GM19452 (cell line): ENCODE measurements at regions not wholly inside any gene's neighbourhood (a gene's known extent, or its start where the extent isn't known, plus 50 kb on each side); places are given as distances from the start of the nearest gene placed in this dataset.

Source experiments
- ATAC-seq: cut with Tn5 transposase; IDR thresholded peaks from one replicate; pipeline ENCODE4 v1.9.1; 2021; ENCODE audit not compliant: unreplicated experiment

DNA sequence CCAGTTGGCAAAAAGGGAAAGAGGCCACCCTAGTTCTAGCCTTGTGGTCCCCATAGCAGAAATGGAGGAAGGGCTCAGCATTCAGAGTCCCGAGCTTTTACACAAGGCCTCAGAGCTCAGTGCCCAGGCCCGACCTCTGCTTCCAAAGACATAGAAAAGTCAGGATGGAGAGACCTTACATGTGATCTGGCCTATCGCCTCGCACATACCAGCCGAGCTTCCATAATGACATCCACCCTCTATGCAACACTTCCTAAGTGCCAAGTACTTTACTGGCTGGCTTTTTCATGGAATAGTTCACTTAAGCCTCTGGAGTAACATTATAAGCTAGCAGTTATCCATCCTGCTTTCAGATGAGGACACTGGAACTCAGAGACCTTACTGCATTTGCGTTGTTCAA, 275.9 kb downstream of the FAM43A start:
- ATAC-seq, result no peak

DNA sequence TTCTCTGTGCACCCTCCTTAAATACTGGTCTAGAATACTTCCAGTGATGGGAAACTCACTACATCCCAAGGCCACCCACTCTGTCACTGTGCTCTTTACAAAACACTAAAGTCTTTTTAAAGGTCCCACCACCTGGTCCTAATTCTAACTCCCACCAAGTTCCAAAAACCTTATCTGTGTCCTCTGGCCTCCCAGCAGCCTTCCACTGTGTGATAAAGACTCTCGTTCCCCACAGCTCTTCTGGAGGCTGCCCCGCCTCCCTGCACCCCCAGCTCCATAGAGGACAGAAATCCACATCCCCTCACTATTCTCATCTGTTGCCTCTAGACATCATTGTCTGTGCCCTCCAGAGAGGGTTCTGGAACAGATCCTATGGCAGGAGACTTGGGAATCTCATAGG, 276.4 kb downstream of the FAM43A start:
- ATAC-seq, result no peak

DNA sequence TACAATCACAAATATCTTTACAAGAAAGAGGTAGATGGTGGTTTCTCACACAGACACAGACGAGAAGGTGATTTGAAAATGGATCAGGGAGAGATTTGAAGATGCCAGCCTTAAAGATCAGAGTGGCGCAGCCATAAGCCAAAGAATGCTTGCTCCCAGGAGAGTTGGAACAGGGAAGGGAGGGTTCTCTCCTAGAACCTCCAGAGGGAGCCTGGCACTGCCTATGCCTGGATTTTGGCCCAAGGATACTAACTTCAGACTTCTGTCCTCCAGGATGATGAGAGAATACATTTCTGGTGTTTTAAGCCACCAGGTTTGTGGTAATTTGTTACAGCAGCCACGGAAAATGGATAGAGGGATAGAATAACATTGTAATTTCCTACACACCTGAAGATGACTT, 279.1 kb downstream of the FAM43A start:
- ATAC-seq, result no peak

DNA sequence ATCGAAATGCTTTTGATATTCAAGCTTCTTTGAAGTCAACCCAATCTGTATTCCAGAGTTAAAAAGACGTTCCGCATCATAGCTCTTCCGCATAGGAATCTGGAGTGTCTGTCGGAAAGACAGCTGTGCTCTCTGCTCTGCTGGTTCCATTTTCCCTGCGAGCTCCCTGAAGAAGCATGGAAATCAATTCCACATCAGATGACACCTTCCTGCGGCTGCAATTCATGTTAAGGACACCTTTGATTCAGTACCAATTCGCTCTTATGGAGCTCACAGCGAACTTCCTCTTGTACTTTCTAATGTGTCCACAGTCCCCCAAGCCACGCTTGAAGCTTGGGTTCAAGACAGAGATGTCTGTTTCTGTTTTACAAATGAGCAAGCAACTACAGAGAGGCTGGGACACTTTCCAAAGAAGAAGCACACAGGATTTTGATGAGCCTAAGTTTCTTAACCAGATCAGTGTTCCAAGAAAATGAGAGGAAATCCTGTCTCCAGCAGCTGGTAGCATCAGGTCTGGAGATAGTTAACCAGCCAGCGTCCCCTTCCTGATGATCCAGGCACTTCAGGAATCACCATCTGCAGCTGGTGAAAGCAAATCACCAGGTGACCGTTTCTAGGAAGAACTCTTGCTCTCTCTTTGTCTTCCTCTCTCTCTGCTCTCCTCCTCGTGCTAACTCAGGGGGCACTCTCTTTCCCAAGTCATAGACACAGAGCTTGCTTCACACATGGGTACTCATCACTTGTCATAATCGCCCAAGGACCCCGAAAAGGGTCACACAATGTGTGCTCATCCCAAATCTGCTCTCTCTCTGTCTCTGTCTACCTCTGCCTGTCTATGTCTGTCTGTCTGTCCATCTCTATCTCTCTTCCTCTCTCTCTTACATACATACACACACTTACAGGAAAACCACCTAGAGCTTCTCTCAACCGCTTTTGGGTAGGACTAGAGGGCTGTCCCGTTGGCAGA, 281.8 kb downstream of the FAM43A start:
- no peak for ATAC-seq

DNA sequence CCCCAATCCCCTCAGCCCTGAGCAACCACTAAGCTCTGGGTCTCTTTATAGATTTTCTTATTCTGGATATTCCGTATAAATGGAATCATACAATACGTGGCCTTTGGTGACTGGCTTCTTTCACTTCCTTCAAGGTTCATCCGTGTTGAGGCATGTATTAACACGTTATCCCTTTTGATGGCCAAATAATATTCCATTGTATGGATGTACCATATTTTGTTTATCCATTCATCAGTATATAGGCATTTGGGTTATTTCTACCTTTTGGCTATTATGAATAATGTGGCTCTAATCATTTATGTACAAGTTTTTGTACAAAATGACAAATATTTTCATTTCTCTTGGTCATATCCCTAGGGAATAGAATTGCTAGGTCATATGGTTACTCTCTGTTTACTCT, 284.4 kb downstream of the FAM43A start:
- no peak for ATAC-seq

DNA sequence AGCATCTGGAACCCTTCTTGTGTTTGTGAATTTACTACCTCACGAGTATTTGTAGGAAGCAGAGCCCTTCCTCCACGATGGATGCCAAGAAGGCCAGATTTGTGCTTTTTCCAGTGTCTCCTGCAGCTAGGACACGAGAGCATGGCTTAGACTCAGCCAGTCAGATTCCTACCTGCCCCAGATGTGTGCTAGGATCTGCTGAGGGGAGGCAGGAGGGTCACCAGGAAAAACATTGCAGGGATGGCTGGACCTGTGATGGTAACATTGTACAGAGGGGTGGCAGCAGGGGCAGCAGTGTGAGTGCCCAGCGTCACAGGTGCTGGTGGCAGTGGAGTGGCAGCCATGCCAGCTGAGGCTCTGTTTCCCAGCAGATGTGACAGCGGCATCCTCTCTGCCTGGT, 285.3 kb downstream of the FAM43A start:
- ATAC-seq, result no peak

DNA sequence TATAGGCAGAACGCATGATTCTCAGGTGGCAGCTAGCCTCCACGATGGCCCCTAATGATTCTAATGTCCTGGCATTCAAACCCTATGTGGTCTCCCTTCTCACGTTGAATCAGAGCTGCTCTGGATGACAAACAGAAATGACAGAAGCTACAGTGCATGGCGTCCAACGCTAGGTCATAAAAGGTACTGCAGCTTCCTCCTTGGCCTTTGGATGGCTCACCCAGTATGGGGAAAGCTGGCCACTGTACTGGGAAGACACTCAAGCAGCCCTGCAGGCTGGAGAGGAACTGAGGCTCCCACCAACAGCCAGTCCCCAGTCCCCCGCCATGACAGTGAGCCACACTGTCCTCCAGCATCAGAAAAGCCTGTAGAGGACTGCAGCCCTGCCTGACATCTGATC, 286.3 kb downstream of the FAM43A start:
- no peak for ATAC-seq

DNA sequence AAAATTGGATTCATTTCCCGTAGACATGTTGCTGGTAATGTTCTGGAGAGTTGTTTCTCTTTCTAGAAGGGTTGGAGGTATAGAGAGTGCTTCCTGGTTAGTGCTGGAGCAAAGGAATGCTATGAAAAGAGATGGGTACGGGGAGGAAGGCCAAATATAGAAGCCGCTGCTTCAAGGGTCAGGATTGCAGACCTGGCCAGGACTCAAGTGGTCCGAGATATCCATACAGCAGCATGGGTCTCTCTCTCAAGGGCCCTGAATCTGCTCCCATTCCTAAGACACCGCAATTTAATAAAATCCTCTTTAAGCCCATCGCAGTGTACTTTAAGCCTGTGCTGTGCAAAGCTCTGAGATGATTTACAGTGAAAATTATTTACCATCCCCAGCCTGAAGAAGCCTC, 287.0 kb downstream of the FAM43A start:
- ATAC-seq, result no peak

DNA sequence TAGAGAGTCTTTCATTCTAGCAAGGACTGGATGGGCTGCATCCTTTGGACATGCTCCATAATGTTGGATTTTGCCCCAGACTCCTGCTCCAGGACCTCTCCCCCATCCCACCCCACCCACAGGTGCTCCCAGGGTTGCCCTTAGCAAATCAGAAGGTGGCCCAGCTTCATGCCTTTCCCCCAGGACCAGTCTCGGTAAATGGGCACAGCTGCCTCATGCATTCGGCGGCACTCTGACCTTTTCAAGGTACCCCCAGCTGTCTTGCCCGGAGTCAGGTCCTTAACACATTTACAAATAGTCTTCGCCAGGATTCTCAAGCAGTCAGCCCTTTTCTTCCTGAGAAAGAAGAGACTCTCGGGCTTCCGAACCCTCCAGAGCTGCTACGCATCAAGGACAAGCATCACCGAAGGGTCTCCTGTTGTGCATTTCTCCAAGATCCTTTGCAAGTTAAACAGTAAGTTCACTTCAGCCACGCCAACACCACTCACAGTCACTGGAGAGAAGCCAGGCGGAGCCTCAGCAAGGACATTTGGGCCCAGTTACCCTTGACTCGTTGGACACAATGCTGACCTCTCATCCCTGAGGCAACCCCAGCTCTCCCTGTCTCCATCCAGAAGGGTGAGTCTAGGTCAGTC, 287.8 kb downstream of the FAM43A start:
- ATAC-seq, result no peak

DNA sequence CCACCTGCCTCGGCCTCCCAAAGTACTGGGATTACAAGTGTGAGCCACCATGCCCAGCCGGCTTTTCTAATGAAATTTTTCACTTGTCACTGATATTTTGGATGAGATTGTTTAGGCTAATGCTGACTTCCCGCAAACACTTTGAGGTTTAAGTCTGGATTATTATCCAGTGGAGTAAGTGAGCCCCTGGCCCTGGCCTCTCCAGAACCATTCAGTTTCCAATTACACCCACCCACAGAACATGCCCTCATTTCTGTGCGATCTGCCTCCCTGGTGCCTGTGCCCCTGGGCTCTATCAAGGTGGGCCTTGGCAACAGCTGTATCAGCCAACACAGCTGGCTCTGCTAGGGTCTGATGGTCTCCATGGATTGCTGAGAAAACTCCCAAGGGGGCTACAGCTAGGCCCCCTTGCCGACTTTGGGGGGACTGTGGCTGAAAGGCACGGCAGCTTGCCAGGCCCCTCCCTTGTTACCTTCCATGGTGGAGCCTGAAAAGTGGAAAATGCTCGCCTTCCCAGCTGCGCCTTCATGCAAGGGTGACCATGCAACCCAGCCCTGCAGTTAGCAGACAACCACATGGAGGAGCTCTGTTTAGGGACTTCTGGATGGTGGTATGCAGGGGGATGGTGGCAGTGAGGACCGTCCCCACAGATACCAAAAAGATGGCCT, 288.9 kb downstream of the FAM43A start:
- ATAC-seq, result no peak

DNA sequence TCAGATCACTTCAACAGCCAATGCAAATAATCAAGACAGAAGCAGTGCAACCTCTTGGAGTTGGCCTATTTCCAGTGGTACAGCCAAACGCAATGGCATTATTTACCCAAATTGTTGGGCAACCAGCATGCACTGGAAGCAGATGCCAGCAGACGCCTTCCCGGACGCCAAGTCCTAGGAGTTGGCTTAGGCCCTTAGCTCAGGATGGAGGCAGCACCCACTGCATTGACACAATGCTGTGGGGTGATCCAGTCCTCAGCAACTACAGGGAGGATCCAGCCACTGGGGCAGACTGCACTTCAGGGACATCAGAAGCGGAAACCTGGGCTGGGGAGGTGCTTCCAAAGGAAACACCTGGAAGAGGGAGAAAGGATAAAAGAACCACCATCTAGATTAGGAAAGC, 290.4 kb downstream of the FAM43A start:
- ATAC-seq, result no peak

DNA sequence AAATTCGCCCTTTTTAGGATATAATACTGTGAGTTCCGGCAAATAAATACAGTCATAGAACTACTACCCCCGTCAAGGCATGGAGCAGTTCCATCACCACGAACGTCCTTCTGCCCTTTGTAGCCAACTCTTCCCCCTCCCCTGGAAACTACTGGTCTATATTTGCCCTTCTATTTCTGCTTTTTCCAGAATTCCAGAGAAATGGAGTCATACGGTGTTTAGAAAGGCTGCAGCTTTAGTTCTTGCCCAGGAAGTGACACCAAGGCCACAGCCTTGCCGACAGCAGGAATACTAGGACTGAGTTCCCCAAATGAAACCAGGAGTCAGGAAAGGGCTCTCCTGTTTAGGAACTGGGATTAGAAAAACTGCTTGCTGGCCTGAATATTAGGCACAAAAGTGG, 291.2 kb downstream of the FAM43A start:
- no peak for ATAC-seq

DNA sequence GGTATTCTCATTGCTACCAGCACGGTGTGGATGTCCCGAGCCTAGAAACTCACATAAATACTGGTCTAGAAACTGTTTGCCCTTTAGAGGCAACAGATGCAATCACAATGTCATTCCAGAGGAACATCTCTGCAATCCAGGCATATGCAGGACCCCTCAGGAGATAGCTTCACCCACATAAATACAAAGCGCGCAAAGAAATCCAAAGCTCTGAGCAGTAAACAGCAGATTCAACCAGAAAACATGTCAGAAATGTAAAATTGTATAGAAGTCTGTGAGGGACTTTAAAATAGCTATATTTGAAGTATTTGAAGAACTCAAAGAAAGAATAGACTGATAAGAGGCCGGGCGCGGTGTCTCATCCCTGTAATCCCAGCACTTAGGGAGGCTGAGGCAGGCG, 291.7 kb downstream of the FAM43A start:
- ATAC-seq, result no peak

DNA sequence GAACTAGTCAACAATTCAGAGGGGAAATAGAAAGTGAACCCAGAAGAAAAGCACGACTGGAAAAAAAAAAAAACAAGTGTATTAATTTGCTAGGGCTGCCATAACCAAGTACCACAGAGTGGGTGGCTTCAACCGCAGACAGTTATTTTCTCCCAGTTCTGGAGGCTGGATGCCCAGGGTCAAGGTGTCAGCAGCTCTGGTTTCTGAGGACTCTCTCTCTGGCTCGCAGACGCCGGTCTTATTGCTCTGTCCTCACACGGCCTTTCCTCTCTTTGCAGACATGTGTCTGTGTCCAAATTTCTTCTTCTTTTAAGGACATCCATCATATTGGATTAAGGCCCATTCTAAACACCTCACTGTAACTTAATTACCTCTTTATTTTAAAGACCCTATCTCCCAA, 291.8 kb downstream of the XXYLT1 start:
- ATAC-seq, result no peak

DNA sequence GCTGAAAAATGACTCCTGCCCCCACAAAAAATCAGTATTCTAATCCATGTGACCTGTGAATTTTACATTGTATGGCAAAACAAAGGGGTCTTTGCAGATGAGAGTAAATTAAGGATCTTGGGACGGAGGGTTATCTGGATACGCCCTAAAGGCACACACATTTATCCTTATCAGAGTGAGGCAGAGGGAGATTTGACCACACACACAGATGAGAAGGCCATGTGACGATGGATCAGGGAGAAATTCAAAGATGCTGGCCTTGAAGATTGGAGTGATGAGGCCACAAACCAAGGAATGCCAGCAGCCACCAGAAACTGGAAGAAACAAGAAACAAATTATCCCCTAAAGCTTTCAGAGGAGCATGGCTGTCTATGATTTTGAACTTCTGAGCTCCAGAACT, 288.5 kb downstream of the XXYLT1 start:
- ATAC-seq, result no peak

DNA sequence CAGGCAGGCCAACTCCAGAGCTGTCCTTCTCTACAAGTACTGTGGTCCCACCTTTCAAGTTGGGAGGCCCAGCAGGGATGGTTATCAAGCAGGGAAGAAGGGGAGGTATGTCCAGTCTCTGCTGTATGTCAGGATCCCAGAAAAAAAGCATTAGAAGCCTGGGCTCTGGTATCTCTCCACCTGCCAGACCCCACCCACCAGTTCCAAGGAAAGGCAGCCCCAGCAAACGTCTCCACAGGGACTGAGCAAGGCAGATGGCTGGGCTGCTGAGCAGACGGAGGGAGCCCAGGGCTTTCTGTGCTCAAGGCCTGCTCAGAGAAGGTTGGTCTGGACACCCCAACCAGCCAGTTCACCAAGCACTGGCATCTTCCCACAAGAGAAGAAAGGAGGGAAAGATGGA, 287.8 kb downstream of the XXYLT1 start:
- no peak for ATAC-seq

DNA sequence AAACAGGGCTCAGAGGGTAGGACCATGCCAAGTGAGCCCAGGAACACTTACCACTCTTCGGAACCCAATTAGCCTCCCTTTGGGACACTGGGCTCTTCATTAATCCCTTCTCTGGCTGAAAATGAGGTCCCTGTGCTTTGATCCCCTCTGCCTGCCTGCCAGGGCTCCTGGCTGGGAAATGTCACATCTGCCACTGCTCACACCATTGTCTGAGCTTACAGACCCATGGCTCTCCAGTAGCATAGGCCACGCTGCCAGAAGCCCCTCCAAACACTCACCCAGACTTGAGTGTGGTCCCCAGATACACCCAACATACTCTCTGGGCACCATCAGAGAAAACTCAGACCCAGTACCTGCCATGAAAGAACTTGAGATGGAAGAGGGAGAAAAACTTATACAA, 287.3 kb downstream of the XXYLT1 start:
- ATAC-seq, result no peak

DNA sequence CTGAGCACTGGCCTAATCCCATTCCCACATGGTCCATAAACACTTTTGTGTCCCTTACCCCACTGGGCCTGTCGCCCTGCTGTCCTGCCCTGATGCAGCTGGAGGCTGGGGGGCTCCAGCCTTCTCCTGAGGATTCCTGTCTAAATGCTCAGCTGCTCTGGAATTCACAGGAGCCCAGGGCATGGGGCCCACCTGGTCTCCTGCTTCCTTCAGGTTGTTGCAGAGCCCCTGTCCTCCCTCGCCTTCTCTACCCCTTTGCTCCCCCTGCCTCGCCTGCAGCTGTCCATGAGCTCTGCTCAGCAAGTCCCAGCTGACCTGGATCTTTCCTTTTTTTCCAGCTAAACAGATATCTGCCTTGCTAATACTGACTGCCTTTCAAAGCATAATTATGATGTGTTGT, 286.9 kb downstream of the XXYLT1 start:
- ATAC-seq, result no peak

DNA sequence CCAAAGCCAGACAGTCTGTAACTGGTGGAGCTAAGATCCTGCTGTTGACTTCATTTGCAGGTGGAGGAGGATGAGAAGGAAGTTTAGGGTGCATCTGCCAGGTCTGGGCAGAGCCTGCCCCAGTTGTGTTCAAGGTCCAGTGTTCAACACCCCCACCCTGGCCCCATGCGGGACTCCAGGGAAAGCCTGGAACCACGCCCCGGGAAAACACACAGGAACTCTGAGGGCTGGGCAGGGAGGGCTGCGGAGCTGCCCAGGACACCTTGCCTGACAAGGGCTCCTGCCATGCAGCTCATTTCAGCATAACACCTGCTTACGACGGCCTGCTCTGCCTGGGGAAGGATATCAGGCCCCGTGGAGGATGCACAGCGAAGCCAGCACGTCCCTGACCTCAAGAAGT, 286.3 kb downstream of the XXYLT1 start:
- no peak for ATAC-seq

DNA sequence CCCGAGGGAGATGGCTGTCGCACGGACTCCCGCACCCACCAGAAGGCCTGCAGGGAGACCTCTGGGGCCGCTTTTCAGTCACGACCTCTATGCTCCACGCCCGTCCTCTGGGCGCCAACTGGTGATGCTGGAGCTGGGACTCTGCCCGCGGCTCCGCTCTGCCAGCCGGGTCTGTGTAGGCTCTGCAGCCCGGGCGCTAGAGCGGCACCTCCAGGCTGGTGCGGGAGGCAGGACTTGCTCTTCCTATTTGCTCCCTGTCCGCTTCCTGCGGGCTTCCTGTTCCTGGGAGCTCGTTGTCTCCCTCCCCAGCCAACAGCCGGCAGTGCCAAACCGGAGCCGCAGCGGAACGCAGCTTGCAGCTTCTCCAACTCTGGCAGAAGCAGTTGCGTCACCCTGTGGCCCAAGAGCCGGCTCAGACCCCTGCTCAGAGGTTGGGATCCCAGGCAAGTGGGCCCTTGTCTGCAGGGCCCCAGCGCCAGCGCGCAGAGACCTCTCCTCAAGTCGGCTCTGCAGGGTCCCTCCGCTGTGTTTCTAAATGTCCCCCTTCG, 285.9 kb downstream of the XXYLT1 start:
- no peak for ATAC-seq

DNA sequence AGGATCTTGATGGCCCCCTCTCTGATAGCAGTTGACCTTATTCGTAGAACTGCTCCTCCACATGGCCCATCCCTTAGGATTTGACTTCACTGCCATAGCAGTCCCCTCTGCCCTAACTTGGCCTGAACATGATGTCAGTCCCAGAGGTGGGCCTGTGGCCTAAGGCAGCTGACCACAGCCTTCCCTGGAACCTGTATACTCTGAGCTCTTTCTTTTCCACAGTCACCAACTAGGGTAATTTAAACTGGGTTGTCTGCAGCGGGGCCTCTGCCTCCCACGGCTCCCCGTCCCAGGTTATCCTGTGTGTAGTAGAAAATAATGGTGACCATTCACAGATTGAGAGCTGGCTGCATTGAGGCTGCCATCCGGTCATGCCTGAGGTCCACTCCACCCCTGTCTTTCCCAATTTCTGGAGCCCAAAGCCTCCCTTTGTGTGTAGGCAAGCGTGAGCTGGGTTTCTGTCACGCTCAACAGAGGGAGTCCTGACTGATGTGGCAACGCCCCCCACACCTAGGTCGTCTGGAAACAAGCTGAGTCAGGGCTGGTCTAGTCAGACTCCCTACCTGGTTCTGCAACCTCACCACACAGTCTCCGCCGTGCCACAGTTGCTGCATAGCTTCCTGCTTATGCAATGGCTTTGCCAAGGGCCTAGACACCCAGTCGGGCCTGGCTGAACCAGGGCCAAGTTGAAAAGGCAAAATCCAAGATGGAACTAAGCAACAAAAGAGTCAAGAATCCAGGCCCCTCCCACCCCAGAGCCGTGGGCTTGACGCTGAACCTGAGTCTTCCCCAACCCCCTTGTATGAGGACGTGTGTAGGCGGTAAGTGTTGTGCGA, 284.5 kb downstream of the XXYLT1 start:
- ATAC-seq, result no peak
